Lower leg skin (tissue), 4 donors: ENCODE measurements at regions not wholly inside any gene's neighbourhood (a gene's known extent, or its start where the extent isn't known, plus 50 kb on each side); places are given as distances from the start of the nearest gene placed in this dataset.

ENCODE experiments used
- DNase-seq, 2 donors: peaks; one replicate each; pipeline ENCODE4 v3.0.0-alpha.2; 2019; ENCODE audit warnings: low spot score in 2 of 2
- H3K4me3 ChIP-seq: fragments of 200-600 bp; sonication (generic); 2 replicates; pipeline ENCODE4 v1.5.1; 2017; ENCODE audit warnings: mild to moderate bottlenecking, low read depth; ENCODE audit not compliant: poor library complexity, severe bottlenecking
- POLR2A ChIP-seq, 2 donors: fragments of 450-650 bp; IDR thresholded peaks; one replicate each; pipeline ENCODE4 v1.6.1; 2016 to 2017; ENCODE audit warnings: antibody characterized with exemption in 2 of 2, mild to moderate bottlenecking in 1 of 2, moderate library complexity in 1 of 2
- WGBS, 2 donors: methylation state at CpG; one replicate each; pipeline ENCODE4 v1.1.5; 2018; 5-methylcytosine and 5-hydroxymethylcytosine counted together
- intact Hi-C: fragments of 100-400 bp; cut with DNase I; formaldehyde crosslinking; loops from one replicate; pipeline ENCODE4 v1.15.0; 2023; ENCODE audit warnings: low total_unique reads
- TF ChIP-seq, protein P1 (sequence below), 3 donors: fragments of 450-650 bp; IDR thresholded peaks; one replicate each; pipeline ENCODE4 v1.5.1; 2016; ENCODE audit warnings: antibody characterized with exemption in 3 of 3, mild to moderate bottlenecking in 3 of 3, moderate library complexity in 2 of 3

DNA sequence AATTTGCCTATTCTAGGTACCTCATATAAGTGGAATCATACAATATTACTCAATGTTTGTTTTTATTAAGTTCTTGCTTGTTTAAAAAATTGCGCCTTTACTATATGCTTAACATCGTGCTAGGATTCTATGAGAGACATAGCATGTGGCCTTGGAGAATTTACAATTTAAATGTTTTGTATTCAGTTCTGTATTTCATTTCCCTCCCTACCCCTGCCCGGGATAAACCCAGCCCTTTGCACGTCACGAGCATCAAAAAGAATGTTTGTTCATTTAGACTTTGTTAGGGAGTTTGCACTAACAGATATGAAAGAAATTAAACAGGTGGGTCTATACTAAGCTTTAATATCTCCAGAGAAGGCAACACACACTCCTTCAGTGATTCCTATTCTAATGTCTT is 75.7 kb downstream of the C18orf54 start:
- intact Hi-C loops = no loop called here
- 57 to 70% methylated on average over 5 of the region's 5 CpGs for WGBS, 2 donors
- DNase-seq = no peak
- TF ChIP-seq, protein P1, sequence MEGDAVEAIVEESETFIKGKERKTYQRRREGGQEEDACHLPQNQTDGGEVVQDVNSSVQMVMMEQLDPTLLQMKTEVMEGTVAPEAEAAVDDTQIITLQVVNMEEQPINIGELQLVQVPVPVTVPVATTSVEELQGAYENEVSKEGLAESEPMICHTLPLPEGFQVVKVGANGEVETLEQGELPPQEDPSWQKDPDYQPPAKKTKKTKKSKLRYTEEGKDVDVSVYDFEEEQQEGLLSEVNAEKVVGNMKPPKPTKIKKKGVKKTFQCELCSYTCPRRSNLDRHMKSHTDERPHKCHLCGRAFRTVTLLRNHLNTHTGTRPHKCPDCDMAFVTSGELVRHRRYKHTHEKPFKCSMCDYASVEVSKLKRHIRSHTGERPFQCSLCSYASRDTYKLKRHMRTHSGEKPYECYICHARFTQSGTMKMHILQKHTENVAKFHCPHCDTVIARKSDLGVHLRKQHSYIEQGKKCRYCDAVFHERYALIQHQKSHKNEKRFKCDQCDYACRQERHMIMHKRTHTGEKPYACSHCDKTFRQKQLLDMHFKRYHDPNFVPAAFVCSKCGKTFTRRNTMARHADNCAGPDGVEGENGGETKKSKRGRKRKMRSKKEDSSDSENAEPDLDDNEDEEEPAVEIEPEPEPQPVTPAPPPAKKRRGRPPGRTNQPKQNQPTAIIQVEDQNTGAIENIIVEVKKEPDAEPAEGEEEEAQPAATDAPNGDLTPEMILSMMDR (IDR thresholded peaks at IDR 0.05) = no peak
- no peak for TF ChIP-seq POLR2A (IDR thresholded peaks at IDR 0.05)
- H3K4me3 ChIP-seq = no peak overlapping the region

DNA sequence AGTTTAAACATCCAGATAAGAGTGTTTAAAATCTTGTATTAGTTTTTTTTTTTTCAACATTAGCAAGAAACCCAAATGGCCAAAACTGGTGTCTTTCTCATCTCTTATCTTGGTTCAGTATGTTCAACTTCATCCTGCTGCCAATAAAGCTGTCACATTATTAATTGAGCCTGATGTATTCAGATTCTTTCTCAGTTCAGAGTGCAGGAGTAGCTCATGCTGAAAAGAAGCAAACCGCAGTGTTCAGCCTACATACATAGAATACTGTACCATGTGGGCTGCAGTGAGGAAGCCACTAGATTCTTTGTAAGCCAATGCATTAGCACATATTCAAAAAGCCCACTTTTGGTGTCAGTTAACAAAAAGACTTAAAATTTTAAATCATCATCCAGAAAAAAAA is 76.2 kb downstream of the C18orf54 start:
- H3K4me3 ChIP-seq = no peak overlapping the region
- intact Hi-C loops = no loop called here
- 70 to 73% methylated on average over 1 of the region's 1 CpG for WGBS, 2 donors
- TF ChIP-seq, protein P1 (IDR thresholded peaks at IDR 0.05) = no peak
- no peak for TF ChIP-seq POLR2A (IDR thresholded peaks at IDR 0.05)
- no peak for DNase-seq

DNA sequence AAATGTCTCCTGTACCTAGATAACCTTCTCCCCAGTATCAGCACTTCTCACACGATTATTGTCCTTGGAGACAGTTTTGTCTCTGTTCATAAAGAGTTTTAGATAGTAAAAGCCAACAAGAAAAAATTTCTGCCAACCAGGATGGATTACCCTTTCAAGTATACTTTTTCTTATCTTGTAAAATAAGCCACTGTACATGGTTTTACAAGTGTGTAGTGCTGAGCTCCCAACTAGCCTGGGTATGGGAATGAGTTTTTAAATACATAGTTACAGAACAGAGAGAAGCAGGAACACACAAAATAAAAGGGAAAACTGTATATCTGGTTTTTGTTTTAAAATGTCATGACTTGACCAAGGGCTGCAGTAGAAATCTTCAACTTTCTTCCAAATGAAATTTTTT is 76.7 kb downstream of the C18orf54 start:
- DNase-seq = no peak
- intact Hi-C loops = no loop called here
- TF ChIP-seq, protein P1 (IDR thresholded peaks at IDR 0.05) = no peak
- TF ChIP-seq POLR2A (IDR thresholded peaks at IDR 0.05) = no peak
- 63 to 78% methylated on average over 1 of the region's 1 CpG for WGBS, 2 donors
- H3K4me3 ChIP-seq = no peak overlapping the region

GRCh38 chr18:54436501-54436900 is 78.8 kb downstream of the C18orf54 start:
- 57 to 67% methylated on average over 5 of the region's 5 CpGs for WGBS, 2 donors
- intact Hi-C loops = no loop called here
- DNase-seq = no peak
- no peak for TF ChIP-seq POLR2A (IDR thresholded peaks at IDR 0.05)
- TF ChIP-seq, protein P1 (IDR thresholded peaks at IDR 0.05) = no peak
- H3K4me3 ChIP-seq = no peak overlapping the region

- WGBS, 2 donors = 68 to 77% methylated on average over 1 of the region's 1 CpG
- TF ChIP-seq, protein P1 (IDR thresholded peaks at IDR 0.05) = no peak
- no peak for TF ChIP-seq POLR2A (IDR thresholded peaks at IDR 0.05)
- intact Hi-C loops = loop anchor here (10.0 kb wide), 1 partner anchor 235 kb away; no protein-coding TSS in a partner anchor
- H3K4me3 ChIP-seq = no peak overlapping the region
- no peak for DNase-seq
These were observed 82.6 kb downstream of the C18orf54 start for GRCh38 chr18:54440292-54440691.

DNA sequence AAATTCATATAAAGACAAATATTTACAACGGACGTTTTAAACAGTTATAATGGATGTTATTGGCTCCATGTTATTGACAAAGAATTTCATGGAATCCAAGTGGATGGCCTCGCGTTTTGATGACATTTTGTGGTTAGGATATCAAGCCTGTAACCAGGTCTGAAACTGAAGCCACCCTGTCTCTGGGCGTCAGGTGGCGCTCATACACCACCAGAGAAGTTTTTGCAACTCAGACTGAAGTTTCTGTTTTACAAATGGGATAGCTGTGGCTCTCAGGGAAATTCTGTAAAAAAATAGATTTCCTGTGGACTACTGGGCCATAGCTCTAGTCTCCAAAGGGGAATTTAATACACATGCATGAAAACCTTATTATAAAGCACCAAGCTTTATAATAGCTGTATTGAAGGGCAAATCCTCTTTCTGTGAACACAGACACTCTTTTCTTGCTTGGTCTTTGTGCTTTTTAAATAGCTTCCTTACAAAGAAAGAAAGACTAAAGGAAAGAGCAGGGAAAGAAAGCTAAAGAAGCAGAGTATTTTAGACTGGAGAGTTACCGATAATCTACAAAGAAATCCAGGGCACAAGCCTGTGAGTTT is 86.7 kb downstream of the C18orf54 start:
- TF ChIP-seq, protein P1 (IDR thresholded peaks at IDR 0.05) = no peak
- TF ChIP-seq POLR2A (IDR thresholded peaks at IDR 0.05) = no peak
- no peak for DNase-seq
- intact Hi-C loops = loop anchor here (10.0 kb wide), 1 partner anchor 230 kb away; no protein-coding TSS in a partner anchor

More for the DNA sequence above, 86.7 kb downstream of the C18orf54 start:
- H3K4me3 ChIP-seq = no peak overlapping the region
- 12 to 18% methylated on average over 7 of the region's 7 CpGs for WGBS, 2 donors
